Mammary epithelial cell (primary cell): ENCODE measurements at regions not wholly inside any gene's neighbourhood (a gene's known extent, or its start where the extent isn't known, plus 50 kb on each side); places are given as distances from the start of the nearest gene placed in this dataset.

Experiments used
- EZH2 ChIP-seq: IDR thresholded peaks from 2 replicates; pipeline ENCODE4 v1.6.1; 2012; ENCODE audit warnings: low read length, inconsistent platforms, borderline replicate concordance
- TF ChIP-seq, protein P1 (sequence below), 2 donors: IDR thresholded peaks in 1 of 2; conservative IDR thresholded peaks in 1 of 2; 2 replicates each; pipeline ENCODE4 v1.5.1; 2011 to 2012; ENCODE audit warnings: inconsistent platforms in 2 of 2, low read length in 2 of 2, mild to moderate bottlenecking in 2 of 2, control low read depth in 1 of 2, low read depth in 1 of 2; ENCODE audit not compliant: insufficient read depth in 1 of 2; ENCODE audit errors: extremely low read depth in 1 of 2

DNA sequence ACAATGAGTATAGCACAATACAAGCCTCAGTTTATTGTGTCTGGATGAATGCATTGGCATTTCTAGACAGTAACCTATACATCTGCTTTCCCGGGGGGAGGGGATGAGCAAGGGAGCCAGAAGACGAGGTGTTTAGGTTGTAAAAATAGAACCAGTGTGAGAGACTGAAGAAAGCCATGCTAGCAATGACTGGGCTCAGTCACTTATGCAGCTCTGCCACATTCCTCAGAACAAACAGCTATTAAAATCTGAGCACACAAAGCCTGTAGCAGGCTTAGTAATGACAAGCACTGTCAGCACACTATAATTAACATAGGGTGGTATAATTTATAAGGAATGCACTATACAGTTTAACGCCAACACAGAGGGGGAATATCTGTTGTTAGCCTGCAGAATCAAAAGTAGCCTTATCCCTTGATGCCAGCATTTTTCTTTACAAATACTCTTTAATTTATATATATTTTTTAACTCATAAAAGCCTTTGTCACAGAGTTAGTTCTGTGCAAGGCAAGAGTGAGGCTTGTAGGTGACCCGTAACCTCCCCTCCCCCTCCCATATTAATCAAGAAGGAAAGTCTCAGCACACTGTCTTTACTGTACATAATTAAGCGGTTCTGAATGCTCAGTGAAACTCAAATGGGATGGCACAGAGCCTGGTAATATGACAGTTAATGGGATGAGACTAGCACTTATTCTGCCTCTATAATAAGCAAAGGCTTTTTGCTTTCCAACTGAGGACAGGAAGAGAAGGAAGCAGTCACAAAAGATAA is 295.4 kb downstream of the CSNK1G3 start:
- TF ChIP-seq, protein P1, sequence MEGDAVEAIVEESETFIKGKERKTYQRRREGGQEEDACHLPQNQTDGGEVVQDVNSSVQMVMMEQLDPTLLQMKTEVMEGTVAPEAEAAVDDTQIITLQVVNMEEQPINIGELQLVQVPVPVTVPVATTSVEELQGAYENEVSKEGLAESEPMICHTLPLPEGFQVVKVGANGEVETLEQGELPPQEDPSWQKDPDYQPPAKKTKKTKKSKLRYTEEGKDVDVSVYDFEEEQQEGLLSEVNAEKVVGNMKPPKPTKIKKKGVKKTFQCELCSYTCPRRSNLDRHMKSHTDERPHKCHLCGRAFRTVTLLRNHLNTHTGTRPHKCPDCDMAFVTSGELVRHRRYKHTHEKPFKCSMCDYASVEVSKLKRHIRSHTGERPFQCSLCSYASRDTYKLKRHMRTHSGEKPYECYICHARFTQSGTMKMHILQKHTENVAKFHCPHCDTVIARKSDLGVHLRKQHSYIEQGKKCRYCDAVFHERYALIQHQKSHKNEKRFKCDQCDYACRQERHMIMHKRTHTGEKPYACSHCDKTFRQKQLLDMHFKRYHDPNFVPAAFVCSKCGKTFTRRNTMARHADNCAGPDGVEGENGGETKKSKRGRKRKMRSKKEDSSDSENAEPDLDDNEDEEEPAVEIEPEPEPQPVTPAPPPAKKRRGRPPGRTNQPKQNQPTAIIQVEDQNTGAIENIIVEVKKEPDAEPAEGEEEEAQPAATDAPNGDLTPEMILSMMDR (conservative IDR thresholded peaks at IDR 0.05 in 1 of 2, IDR thresholded peaks at IDR 0.05 in 1 of 2; ENCODE audit: extremely low read depth in 1 of 2, insufficient read depth in 1 of 2, low read depth in 1 of 2, low read length in 2 of 2) = no peak
- TF ChIP-seq EZH2 = no peak
